KMS-11 (cell line): ENCODE measurements at regions not wholly inside any gene's neighbourhood (a gene's known extent, or its start where the extent isn't known, plus 50 kb on each side); places are given as distances from the start of the nearest gene placed in this dataset.

Experiments used
- H2AFZ ChIP-seq: fragments of 200-600 bp; sonication (generic); 2 replicates; pipeline ENCODE4 v1.6.1; 2016; ENCODE audit warnings: antibody characterized with exemption, mixed run types, low read depth
- H3K27ac ChIP-seq: fragments of 200-600 bp; sonication (generic); 2 replicates; pipeline ENCODE4 v1.6.1; 2016; ENCODE audit warnings: mild to moderate bottlenecking, mixed run types
- H3K27me3 ChIP-seq: fragments of 200-600 bp; sonication (generic); 2 replicates; pipeline ENCODE4 v1.6.1; 2017; ENCODE audit warnings: mild to moderate bottlenecking, low read depth, mixed run types, moderate library complexity; ENCODE audit not compliant: insufficient read depth
- H3K36me3 ChIP-seq: fragments of 200-600 bp; sonication (generic); 2 replicates; pipeline ENCODE4 v1.6.1; 2017; ENCODE audit warnings: mild to moderate bottlenecking, mixed run types; ENCODE audit not compliant: insufficient read depth
- H3K4me1 ChIP-seq: fragments of 200-600 bp; sonication (generic); 2 replicates; pipeline ENCODE4 v1.6.1; 2016; ENCODE audit warnings: mild to moderate bottlenecking, low read depth, mixed run types; ENCODE audit not compliant: poor library complexity, severe bottlenecking
- H3K4me2 ChIP-seq: fragments of 200-600 bp; sonication (generic); 2 replicates; pipeline ENCODE4 v1.7.0; 2016; ENCODE audit warnings: mild to moderate bottlenecking, mixed run types
- H3K4me3 ChIP-seq: fragments of 200-600 bp; sonication (generic); IDR thresholded peaks from 2 replicates; pipeline ENCODE4 v1.6.1; 2017; ENCODE audit warnings: low read depth, low read length, mixed read lengths; ENCODE audit not compliant: insufficient read depth
- H3K79me2 ChIP-seq: fragments of 200-600 bp; sonication (generic); 2 replicates; pipeline ENCODE4 v1.6.1; 2016; ENCODE audit warnings: low read depth, mixed run types; ENCODE audit not compliant: insufficient read depth
- H3K9ac ChIP-seq: fragments of 200-600 bp; sonication (generic); 2 replicates; pipeline ENCODE4 v1.6.1; 2016; ENCODE audit warnings: mild to moderate bottlenecking, mixed run types
- H4K20me1 ChIP-seq: fragments of 200-600 bp; sonication (generic); 2 replicates; pipeline ENCODE4 v1.6.1; 2016; ENCODE audit warnings: mild to moderate bottlenecking, mixed run types; ENCODE audit not compliant: insufficient read depth
- TF ChIP-seq, protein P1 (sequence below): fragments of 200-600 bp; sonication (generic); conservative IDR thresholded peaks from 2 replicates; pipeline ENCODE4 v1.6.1; 2017; ENCODE audit warnings: low read depth, mild to moderate bottlenecking, antibody characterized with exemption, low read length, moderate library complexity, mixed read lengths

- TF ChIP-seq, protein P1, sequence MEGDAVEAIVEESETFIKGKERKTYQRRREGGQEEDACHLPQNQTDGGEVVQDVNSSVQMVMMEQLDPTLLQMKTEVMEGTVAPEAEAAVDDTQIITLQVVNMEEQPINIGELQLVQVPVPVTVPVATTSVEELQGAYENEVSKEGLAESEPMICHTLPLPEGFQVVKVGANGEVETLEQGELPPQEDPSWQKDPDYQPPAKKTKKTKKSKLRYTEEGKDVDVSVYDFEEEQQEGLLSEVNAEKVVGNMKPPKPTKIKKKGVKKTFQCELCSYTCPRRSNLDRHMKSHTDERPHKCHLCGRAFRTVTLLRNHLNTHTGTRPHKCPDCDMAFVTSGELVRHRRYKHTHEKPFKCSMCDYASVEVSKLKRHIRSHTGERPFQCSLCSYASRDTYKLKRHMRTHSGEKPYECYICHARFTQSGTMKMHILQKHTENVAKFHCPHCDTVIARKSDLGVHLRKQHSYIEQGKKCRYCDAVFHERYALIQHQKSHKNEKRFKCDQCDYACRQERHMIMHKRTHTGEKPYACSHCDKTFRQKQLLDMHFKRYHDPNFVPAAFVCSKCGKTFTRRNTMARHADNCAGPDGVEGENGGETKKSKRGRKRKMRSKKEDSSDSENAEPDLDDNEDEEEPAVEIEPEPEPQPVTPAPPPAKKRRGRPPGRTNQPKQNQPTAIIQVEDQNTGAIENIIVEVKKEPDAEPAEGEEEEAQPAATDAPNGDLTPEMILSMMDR = no peak
Observed at GRCh38 chr7:152924238-152924637, 164.7 kb downstream of the ACTR3B start.

DNA sequence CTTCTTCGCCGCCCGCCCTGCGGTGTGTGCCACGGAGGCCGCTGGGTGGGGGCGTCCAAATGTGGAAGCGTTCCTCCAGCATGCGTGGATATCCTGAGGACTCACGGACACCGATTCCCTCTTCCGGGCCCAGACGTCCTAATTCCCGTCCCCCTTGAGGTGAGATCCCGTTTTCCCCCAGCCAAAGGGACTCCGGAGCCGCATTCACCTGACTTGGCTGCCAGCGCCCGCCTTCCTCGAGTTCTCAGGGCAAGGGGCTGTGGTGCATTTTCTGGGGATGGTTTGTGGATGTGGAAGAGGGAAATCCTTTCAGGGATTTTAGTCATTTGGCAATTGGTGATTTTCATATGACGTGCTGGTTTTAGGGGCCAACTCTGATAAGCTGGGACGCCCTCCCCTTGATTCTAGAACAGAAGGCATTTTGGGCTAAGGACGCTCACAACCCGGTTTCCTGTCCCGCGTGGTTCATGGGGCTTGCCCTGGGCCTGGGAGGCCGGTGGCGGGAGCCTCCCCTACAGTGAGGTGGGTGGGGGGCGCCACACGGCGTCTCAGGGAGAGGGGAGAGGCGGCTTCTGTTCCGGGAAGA is 165.4 kb downstream of the ACTR3B start:
- TF ChIP-seq, protein P1 = no peak
- Histone ChIP-seq H3K4me3 (no peak overlapping the region), H3K9ac (no peak overlapping the region), H4K20me1 (no peaks in the 10 kb centered on the region), H3K36me3 (no peaks in the 10 kb centered on the region), H3K27ac (no peak overlapping the region), H3K4me2 (no peak overlapping the region), H3K4me1 (no peaks in the 10 kb centered on the region), H3K27me3 (no peaks in the 10 kb centered on the region), H2AFZ (no peak overlapping the region), H3K79me2 (no peaks in the 10 kb centered on the region)

More at GRCh38 chr7:152924238-152924637, 164.7 kb downstream of the ACTR3B start:
- Histone ChIP-seq H3K27me3 (no peaks in the 10 kb centered on the region), H3K9ac (no peak overlapping the region), H3K4me2 (no peak overlapping the region), H3K4me1 (no peaks in the 10 kb centered on the region), H4K20me1 (no peaks in the 10 kb centered on the region), H3K79me2 (no peaks in the 10 kb centered on the region), H3K4me3 (no peak overlapping the region), H2AFZ (no peak overlapping the region), H3K27ac (no peak overlapping the region), H3K36me3 (no peaks in the 10 kb centered on the region)

- no peaks in the 10 kb centered on the region for H3K27me3 ChIP-seq
- H3K27ac ChIP-seq = no peak overlapping the region
- H4K20me1 ChIP-seq = no peaks in the 10 kb centered on the region
- TF ChIP-seq, protein P1 = no peak
- no peaks in the 10 kb centered on the region for H3K79me2 ChIP-seq
- no peak overlapping the region for H3K9ac ChIP-seq
- no peaks in the 10 kb centered on the region for H3K36me3 ChIP-seq
- H3K4me2 ChIP-seq = no peak overlapping the region
- no peak overlapping the region for H2AFZ ChIP-seq
- H3K4me3 ChIP-seq = no peak overlapping the region
- no peaks in the 10 kb centered on the region for H3K4me1 ChIP-seq
Observed at GRCh38 chr7:152925412-152926147, 166.0 kb downstream of the ACTR3B start.

GRCh38 chr7:152931633-152932032 is 172.1 kb downstream of the ACTR3B start:
- TF ChIP-seq, protein P1 = no peak
- H3K4me2 ChIP-seq = no peak overlapping the region
- no peaks in the 10 kb centered on the region for H3K79me2 ChIP-seq
- H3K27me3 ChIP-seq = no peaks in the 10 kb centered on the region
- H3K36me3 ChIP-seq = no peaks in the 10 kb centered on the region
- H3K27ac ChIP-seq = no peak overlapping the region
- no peaks in the 10 kb centered on the region for H3K4me1 ChIP-seq
- H2AFZ ChIP-seq = no peak overlapping the region
- H3K4me3 ChIP-seq = no peak overlapping the region
- no peak overlapping the region for H3K9ac ChIP-seq
- no peaks in the 10 kb centered on the region for H4K20me1 ChIP-seq
